Endothelial cell of umbilical vein (primary cell): ENCODE measurements at regions not wholly inside any gene's neighbourhood (a gene's known extent, or its start where the extent isn't known, plus 50 kb on each side); places are given as distances from the start of the nearest gene placed in this dataset.

Experiments used
- BruUV-seq: library from RNA; stranded (reverse); fragments of 400-500 nt; replicated peaks from 2 replicates; lab custom pipeline; 2021; lab: Mats Ljungman, UMichigan
- CTCF ChIA-PET: fragments of 300-600, 350-600 bp; sonication (Branson Sonifier 250); formaldehyde crosslinking; loops from one replicate; lab custom pipeline; 2021; ENCODE audit warnings: antibody characterized with exemption, inconsistent platforms; lab: Charles Lee
- POLR2A ChIA-PET: fragments of 300-600, 350-600 bp; sonication (Branson Sonifier 250); formaldehyde crosslinking; loops from one replicate; lab custom pipeline; 2021; ENCODE audit warnings: antibody characterized with exemption, inconsistent platforms; lab: Charles Lee
- DNase-seq: peaks from one replicate; pipeline ENCODE4 v3.0.0-alpha.2; 2011; ENCODE audit warnings: low read depth, low spot score
- FAIRE-seq: peaks from 2 replicates; lab custom pipeline; 2011; peaks lifted over from hg19 to GRCh38; lab: Jason Lieb, UNC
- H2AFZ ChIP-seq: 2 replicates; pipeline ENCODE4 v1.6.0; 2012; ENCODE audit warnings: low read depth, low read length, control low read depth, inconsistent platforms
- H3K27ac ChIP-seq: 2 replicates; pipeline ENCODE4 v1.5.1; 2011; ENCODE audit warnings: low read depth, mild to moderate bottlenecking, control low read depth, low read length, moderate library complexity; ENCODE audit not compliant: insufficient read depth
- H3K27me3 ChIP-seq, 2 experiments: 2 replicates each; pipeline versions ENCODE4 v1.6.0 to v1.6.1; 2011; ENCODE audit warnings: low read length in 2 of 2, mixed read lengths in 1 of 2; ENCODE audit not compliant: control insufficient read depth in 2 of 2, insufficient read depth in 2 of 2
- H3K36me3 ChIP-seq, 2 experiments: 2 replicates in 1 of 2; 3 replicates in 1 of 2; pipeline ENCODE4 v1.5.1; 2011; ENCODE audit warnings: low read length in 2 of 2, mild to moderate bottlenecking in 1 of 2, moderate library complexity in 1 of 2; ENCODE audit not compliant: control insufficient read depth in 2 of 2, insufficient read depth in 2 of 2; ENCODE audit errors: extremely low read depth in 1 of 2
- H3K4me1 ChIP-seq: 3 replicates; pipeline ENCODE4 v1.5.1; 2011; ENCODE audit warnings: mild to moderate bottlenecking, low read length; ENCODE audit not compliant: control insufficient read depth, insufficient read depth; ENCODE audit errors: extremely low read depth
- H3K4me2 ChIP-seq: 2 replicates; pipeline ENCODE4 v1.6.1; 2011; ENCODE audit warnings: low read length, control low read depth, mixed read lengths; ENCODE audit not compliant: insufficient read depth
- H3K4me3 ChIP-seq, 3 experiments: fragments of 200-600 bp in 1 of 3; sonication (generic), shearing (Covaris generic) in 1 of 3; replicated peaks in 1 of 3; 2 replicates each; pipeline ENCODE4 v1.5.1; 2011 to 2016; ENCODE audit warnings: control low read depth in 3 of 3, low read length in 3 of 3, mild to moderate bottlenecking in 2 of 3, inconsistent platforms in 1 of 3, low read depth in 1 of 3, moderate library complexity in 1 of 3; ENCODE audit not compliant: insufficient read depth in 1 of 3
- H3K79me2 ChIP-seq: 2 replicates; pipeline ENCODE4 v1.6.0; 2012; ENCODE audit warnings: low read length, inconsistent platforms; ENCODE audit not compliant: control insufficient read depth, insufficient read depth
- H3K9ac ChIP-seq: replicated peaks from 2 replicates; pipeline ENCODE3; 2011; ENCODE audit warnings: low read length, control low read depth; ENCODE audit not compliant: insufficient read depth; ENCODE audit errors: extremely low read depth
- H3K9me1 ChIP-seq: replicated peaks from 3 replicates; pipeline ENCODE4 v1.6.0; 2011; ENCODE audit warnings: mild to moderate bottlenecking, low read length; ENCODE audit not compliant: control insufficient read depth, insufficient read depth; ENCODE audit errors: extremely low read depth
- H3K9me3 ChIP-seq: replicated peaks from 2 replicates; pipeline ENCODE4 v1.5.1; 2012; ENCODE audit warnings: low read length, inconsistent platforms; ENCODE audit not compliant: control insufficient read depth, insufficient read depth
- H4K20me1 ChIP-seq: replicated peaks from 2 replicates; pipeline ENCODE3; 2011; ENCODE audit warnings: mild to moderate bottlenecking, low read length; ENCODE audit not compliant: control insufficient read depth, insufficient read depth; ENCODE audit errors: extremely low read depth
- EZH2 ChIP-seq: IDR thresholded peaks from 2 replicates; pipeline ENCODE4 v1.6.1; 2012; ENCODE audit warnings: borderline replicate concordance, low read depth, mild to moderate bottlenecking, moderate library complexity, low read length, inconsistent platforms; ENCODE audit not compliant: severe bottlenecking
- FOS ChIP-seq: IDR thresholded peaks from 2 replicates; pipeline ENCODE4 v1.6.1; 2011; ENCODE audit warnings: mild to moderate bottlenecking, low read length, moderate library complexity, borderline replicate concordance; ENCODE audit not compliant: insufficient read depth
- GATA2 ChIP-seq: IDR thresholded peaks from 2 replicates; pipeline ENCODE4 v1.7.0; 2011; ENCODE audit warnings: low read depth, mild to moderate bottlenecking, moderate library complexity, mixed read lengths, low read length; ENCODE audit not compliant: insufficient read length, insufficient read depth
- JUN ChIP-seq: IDR thresholded peaks from 2 replicates; pipeline ENCODE4 v1.6.1; 2011; ENCODE audit warnings: borderline replicate concordance, low read depth; ENCODE audit not compliant: insufficient read length, insufficient read depth
- MAX ChIP-seq: IDR thresholded peaks from 2 replicates; pipeline ENCODE4 v1.6.1; 2011; ENCODE audit not compliant: insufficient read depth, insufficient read length
- MYC ChIP-seq: IDR thresholded peaks from one replicate; pipeline ENCODE4 v1.6.1; 2011; ENCODE audit warnings: mild to moderate bottlenecking, low read depth, low read length
- POLR2A ChIP-seq: IDR thresholded peaks from 2 replicates; pipeline ENCODE4 v1.6.1; 2012; ENCODE audit warnings: low read depth, mild to moderate bottlenecking, control low read depth, low read length
- POLR2AphosphoS5 ChIP-seq: IDR thresholded peaks from 2 replicates; pipeline ENCODE4 v1.6.1; 2012; ENCODE audit warnings: low read depth, mild to moderate bottlenecking, control low read depth, low read length, moderate library complexity; ENCODE audit not compliant: insufficient read depth
- dilution Hi-C: fragments of 300-500 bp; cut with MboI; formaldehyde crosslinking; loops from one replicate; pipeline ENCODE4 v1.15.0; 2019; ENCODE audit warnings: low sequenced_read_pairs; ENCODE audit not compliant: extremely low pct_ligation_motif_present
- intact Hi-C: fragments of 100-400 bp; cut with micrococcal nuclease; formaldehyde crosslinking; loops from one replicate; pipeline ENCODE4 v1.10.0; 2022
- TF ChIP-seq, protein P1 (sequence below), 2 donors: IDR thresholded peaks; 1 replicate in 1 of 2; 2 replicates in 1 of 2; pipeline ENCODE4 v1.5.1; 2011; ENCODE audit warnings: low read length in 2 of 2, mild to moderate bottlenecking in 2 of 2, moderate library complexity in 2 of 2, control low read depth in 1 of 2, inconsistent platforms in 1 of 2, low read depth in 1 of 2; ENCODE audit not compliant: insufficient read depth in 1 of 2; ENCODE audit errors: extremely low read depth in 1 of 2

DNA sequence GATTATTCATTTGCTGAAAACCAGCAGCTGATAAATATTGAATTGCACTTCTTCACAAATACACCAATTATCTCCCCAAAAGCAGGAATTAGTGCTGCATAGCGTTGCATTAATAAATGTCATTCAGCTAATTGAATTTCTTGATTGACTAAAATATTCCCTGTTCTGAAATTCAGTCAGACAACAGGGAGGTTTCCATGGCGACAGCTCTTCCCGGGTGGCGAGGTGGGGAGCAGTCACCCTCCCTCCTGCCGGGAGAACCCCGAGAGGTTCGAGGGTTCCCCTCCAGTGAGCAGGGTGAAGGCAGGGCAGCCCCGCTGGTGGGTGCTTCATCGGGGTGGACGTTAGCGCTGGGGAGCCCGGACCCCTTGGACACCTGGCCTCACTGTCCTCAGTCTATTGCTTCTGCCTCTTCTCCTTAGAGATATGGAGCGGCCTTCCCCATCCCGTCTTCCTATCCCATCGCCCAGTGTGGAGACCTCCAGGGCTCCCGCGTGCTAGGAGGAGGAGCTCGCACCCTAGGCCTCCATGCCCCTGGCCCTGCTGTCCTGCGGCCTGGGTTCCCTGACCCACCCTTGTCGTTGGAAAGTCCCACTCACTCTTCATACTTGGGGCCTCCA is 983.5 kb downstream of the BRD1 start:
- ChIA-PET POLR2A (no interaction called here), CTCF (no interaction called here)
- no TSS peak for BruUV-seq
- H3K9me3 ChIP-seq = peaks cover 9% of the 10 kb centered on the region
- no peak overlapping the region for H3K27ac ChIP-seq
- no peak for FAIRE-seq
- H3K36me3 ChIP-seq = no peaks in the 10 kb centered on the region
- TF ChIP-seq POLR2AphosphoS5 (no peak), JUN (no peak), MAX (no peak), GATA2 (no peak), MYC (no peak), FOS (no peak), POLR2A (no peak), EZH2 (no peak)
- TF ChIP-seq, protein P1, sequence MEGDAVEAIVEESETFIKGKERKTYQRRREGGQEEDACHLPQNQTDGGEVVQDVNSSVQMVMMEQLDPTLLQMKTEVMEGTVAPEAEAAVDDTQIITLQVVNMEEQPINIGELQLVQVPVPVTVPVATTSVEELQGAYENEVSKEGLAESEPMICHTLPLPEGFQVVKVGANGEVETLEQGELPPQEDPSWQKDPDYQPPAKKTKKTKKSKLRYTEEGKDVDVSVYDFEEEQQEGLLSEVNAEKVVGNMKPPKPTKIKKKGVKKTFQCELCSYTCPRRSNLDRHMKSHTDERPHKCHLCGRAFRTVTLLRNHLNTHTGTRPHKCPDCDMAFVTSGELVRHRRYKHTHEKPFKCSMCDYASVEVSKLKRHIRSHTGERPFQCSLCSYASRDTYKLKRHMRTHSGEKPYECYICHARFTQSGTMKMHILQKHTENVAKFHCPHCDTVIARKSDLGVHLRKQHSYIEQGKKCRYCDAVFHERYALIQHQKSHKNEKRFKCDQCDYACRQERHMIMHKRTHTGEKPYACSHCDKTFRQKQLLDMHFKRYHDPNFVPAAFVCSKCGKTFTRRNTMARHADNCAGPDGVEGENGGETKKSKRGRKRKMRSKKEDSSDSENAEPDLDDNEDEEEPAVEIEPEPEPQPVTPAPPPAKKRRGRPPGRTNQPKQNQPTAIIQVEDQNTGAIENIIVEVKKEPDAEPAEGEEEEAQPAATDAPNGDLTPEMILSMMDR (IDR thresholded peaks at IDR 0.05; ENCODE audit: extremely low read depth in 1 of 2, insufficient read depth in 1 of 2, low read depth in 1 of 2, low read length in 2 of 2) = no peak
- H3K4me2 ChIP-seq = no peak overlapping the region
- H3K4me1 ChIP-seq = no peaks in the 10 kb centered on the region
- intact Hi-C loops = no loop called here
- H3K27me3 ChIP-seq = no peaks in the 10 kb centered on the region
- dilution Hi-C loops = no loop called here
- no peak for DNase-seq
- no peaks in the 10 kb centered on the region for H4K20me1 ChIP-seq
- no peak overlapping the region for H3K9ac ChIP-seq
- H2AFZ ChIP-seq = no peak overlapping the region
- no peaks in the 10 kb centered on the region for H3K9me1 ChIP-seq
- no peak overlapping the region for H3K4me3 ChIP-seq
- H3K79me2 ChIP-seq = no peaks in the 10 kb centered on the region
